ENCODE measurements at regions not wholly inside any gene's neighbourhood (a gene's known extent, or its start where the extent isn't known, plus 50 kb on each side); places are given as distances from the start of the nearest gene placed in this dataset.

DNA sequence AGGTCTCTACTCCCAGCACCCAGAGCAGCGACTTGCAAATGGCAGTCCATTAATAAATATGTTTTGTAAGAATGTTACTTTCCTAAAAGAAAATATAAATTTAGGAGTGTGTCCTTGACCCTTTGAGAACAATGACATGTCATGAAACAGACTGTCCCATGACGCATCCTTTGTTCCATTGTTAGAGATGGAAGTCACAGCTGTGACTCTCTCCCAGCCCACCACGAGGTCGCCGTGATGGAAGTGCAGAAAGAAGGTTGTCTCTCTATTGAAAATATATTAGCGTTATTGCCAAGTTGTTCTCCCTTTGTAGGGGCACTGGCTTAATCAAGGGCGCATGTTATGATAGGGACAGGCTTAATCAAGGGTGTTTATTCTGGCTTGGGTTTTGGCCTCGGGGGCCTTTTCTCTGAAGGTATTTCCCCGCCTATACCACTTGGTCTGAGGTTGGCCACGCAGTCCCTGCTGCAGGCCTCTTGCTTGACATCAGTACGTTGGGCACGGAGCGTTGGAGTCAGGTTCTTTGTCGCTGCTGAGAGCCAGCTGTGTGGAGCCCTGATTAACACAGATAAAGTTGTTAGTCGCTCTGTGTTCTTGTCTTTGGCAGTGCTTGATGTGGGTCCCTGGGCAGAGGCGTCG lies 126.7 kb upstream of the ZNF536 start:
- DNase-seq (ENCODE audit: low spot score) = no peak
- Mint-ChIP-seq H3K4me3 (ENCODE audit: unreplicated experiment) (no peak overlapping the region), H3K4me1 (ENCODE audit: unreplicated experiment) (no peaks in the 10 kb centered on the region), H3K27me3 (ENCODE audit: unreplicated experiment) (no peaks in the 10 kb centered on the region), H3K9me3 (ENCODE audit: unreplicated experiment) (no peaks in the 10 kb centered on the region), H3K36me3 (ENCODE audit: low read depth, unreplicated experiment) (no peaks in the 10 kb centered on the region), H3K27ac (ENCODE audit: unreplicated experiment) (no peak overlapping the region)
- TF ChIP-seq, protein P1, sequence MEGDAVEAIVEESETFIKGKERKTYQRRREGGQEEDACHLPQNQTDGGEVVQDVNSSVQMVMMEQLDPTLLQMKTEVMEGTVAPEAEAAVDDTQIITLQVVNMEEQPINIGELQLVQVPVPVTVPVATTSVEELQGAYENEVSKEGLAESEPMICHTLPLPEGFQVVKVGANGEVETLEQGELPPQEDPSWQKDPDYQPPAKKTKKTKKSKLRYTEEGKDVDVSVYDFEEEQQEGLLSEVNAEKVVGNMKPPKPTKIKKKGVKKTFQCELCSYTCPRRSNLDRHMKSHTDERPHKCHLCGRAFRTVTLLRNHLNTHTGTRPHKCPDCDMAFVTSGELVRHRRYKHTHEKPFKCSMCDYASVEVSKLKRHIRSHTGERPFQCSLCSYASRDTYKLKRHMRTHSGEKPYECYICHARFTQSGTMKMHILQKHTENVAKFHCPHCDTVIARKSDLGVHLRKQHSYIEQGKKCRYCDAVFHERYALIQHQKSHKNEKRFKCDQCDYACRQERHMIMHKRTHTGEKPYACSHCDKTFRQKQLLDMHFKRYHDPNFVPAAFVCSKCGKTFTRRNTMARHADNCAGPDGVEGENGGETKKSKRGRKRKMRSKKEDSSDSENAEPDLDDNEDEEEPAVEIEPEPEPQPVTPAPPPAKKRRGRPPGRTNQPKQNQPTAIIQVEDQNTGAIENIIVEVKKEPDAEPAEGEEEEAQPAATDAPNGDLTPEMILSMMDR (IDR thresholded peaks at IDR 0.05; ENCODE audit: unreplicated experiment) = no peak

DNA sequence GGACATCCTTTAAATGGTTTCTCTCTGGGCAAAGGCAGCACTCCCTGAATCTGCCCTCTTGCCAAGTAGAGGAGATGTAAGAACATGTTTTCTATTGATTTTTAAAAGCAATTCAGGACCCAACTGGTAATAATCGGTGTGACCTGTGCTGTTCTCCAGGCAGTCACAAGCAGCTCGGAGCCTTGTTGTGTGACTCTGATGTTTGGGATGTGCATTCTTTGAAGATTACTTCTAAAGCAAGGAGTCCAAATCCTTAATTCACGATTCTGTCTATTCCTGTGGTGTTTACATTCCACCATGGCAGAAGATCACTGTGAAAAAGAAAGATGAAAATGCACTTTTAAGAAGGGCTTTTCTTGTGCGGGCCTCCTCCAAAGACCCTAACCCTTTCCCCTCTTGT lies 122.3 kb upstream of the ZNF536 start:
- Mint-ChIP-seq H3K27me3 (ENCODE audit: unreplicated experiment) (peaks cover 2% of the 10 kb centered on the region), H3K9me3 (ENCODE audit: unreplicated experiment) (no peaks in the 10 kb centered on the region), H3K36me3 (ENCODE audit: low read depth, unreplicated experiment) (no peaks in the 10 kb centered on the region), H3K4me3 (ENCODE audit: unreplicated experiment) (no peak overlapping the region), H3K27ac (ENCODE audit: unreplicated experiment) (no peak overlapping the region), H3K4me1 (ENCODE audit: unreplicated experiment) (no peaks in the 10 kb centered on the region)
- TF ChIP-seq, protein P1 (IDR thresholded peaks at IDR 0.05; ENCODE audit: unreplicated experiment) = no peak
- no peak for DNase-seq (ENCODE audit: low spot score)

GRCh38 chr19:30252214-30252613 lies 120.0 kb upstream of the ZNF536 start:
- Mint-ChIP-seq H3K36me3 (ENCODE audit: low read depth, unreplicated experiment) (no peaks in the 10 kb centered on the region), H3K27ac (ENCODE audit: unreplicated experiment) (no peak overlapping the region), H3K9me3 (ENCODE audit: unreplicated experiment) (no peaks in the 10 kb centered on the region), H3K27me3 (ENCODE audit: unreplicated experiment) (peaks cover 4% of the 10 kb centered on the region), H3K4me1 (ENCODE audit: unreplicated experiment) (peaks cover 7% of the 10 kb centered on the region), H3K4me3 (ENCODE audit: unreplicated experiment) (no peak overlapping the region)
- TF ChIP-seq, protein P1 (IDR thresholded peaks at IDR 0.05; ENCODE audit: unreplicated experiment) = no peak
- no peak for DNase-seq (ENCODE audit: low spot score)

DNA sequence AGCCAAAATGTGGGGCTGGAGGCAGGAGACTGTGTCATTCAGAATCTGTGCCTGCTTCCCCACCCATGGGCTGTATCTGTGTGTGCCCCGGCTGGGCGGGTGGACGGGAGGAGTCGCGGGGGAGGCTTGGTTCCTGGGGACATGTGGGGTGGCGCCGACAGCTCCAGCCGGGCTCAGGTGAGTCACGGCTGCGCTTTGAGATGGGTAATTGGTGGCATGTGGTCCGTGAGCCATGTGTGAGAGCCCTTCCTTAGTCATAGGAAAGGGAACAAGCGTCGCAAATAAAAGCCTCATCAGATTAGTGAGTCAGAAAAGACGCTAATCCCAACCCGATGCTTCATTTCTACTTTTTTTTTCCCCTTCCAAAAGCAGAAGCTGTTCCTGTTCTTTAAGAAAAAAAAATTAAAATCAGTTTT lies 118.6 kb upstream of the ZNF536 start:
- Mint-ChIP-seq H3K4me3 (ENCODE audit: unreplicated experiment) (no peak overlapping the region), H3K9me3 (ENCODE audit: unreplicated experiment) (no peaks in the 10 kb centered on the region), H3K27ac (ENCODE audit: unreplicated experiment) (no peak overlapping the region), H3K27me3 (ENCODE audit: unreplicated experiment) (peaks cover 4% of the 10 kb centered on the region), H3K36me3 (ENCODE audit: low read depth, unreplicated experiment) (no peaks in the 10 kb centered on the region), H3K4me1 (ENCODE audit: unreplicated experiment) (peaks cover 7% of the 10 kb centered on the region)
- no peak for DNase-seq (ENCODE audit: low spot score)
- TF ChIP-seq, protein P1 (IDR thresholded peaks at IDR 0.05; ENCODE audit: unreplicated experiment) = no peak

DNA sequence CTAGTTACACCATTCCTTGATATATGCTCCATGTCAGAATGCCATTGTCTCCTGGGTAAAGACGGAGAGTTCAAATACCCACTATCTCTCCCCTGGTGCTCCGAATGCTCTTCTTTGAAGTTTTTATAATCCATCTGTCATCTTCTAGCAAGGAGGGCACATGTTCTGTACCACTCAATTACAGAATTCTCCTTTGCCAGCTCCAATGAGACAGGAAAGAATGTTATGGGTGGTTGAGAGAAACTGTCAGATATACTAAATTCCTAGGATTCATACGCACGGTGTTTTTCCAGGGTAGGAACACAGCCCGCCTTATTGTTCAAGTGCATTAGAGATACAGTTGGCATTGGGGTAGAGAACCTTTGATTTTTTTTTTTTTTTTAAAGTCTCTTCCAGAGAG lies 118.0 kb upstream of the ZNF536 start:
- DNase-seq (ENCODE audit: low spot score) = no peak
- H3K9me3 Mint-ChIP-seq (ENCODE audit: unreplicated experiment) = no peaks in the 10 kb centered on the region
- TF ChIP-seq, protein P1 (IDR thresholded peaks at IDR 0.05; ENCODE audit: unreplicated experiment) = no peak

More for the DNA sequence above, 118.0 kb upstream of the ZNF536 start:
- Mint-ChIP-seq H3K36me3 (ENCODE audit: low read depth, unreplicated experiment) (no peaks in the 10 kb centered on the region), H3K27ac (ENCODE audit: unreplicated experiment) (no peak overlapping the region), H3K4me1 (ENCODE audit: unreplicated experiment) (peaks cover 7% of the 10 kb centered on the region), H3K4me3 (ENCODE audit: unreplicated experiment) (no peak overlapping the region), H3K27me3 (ENCODE audit: unreplicated experiment) (peaks cover 4% of the 10 kb centered on the region)
